Hematopoietic multipotent progenitor cell treated with erythropoietin and hydrocortisone succinate and interleukin-3 and kit ligand, for 4 days (in vitro differentiated cells): ENCODE measurements at regions not wholly inside any gene's neighbourhood (a gene's known extent, or its start where the extent isn't known, plus 50 kb on each side); places are given as distances from the start of the nearest gene placed in this dataset.
"Not testable (repeated sequence)": the region's sequence is repeated elsewhere in the genome, so short reads cannot be mapped to it uniquely, and the experiment has no call there.

Source experiments
- DNase-seq: peaks from one replicate; pipeline ENCODE4 v3.0.0-alpha.2; 2015

- peak; percentile 12 for DNase-seq
These were observed 186.0 kb upstream of the EPHA4 start for GRCh38 chr2:221758076-221758475.

GRCh38 chr2:221753401-221753800 is 181.3 kb upstream of the EPHA4 start:
- DNase-seq = no peak

- no peak for DNase-seq
These were observed 180.7 kb upstream of the EPHA4 start for GRCh38 chr2:221752781-221753180.

- no peak for DNase-seq
These were observed 178.2 kb upstream of the EPHA4 start for GRCh38 chr2:221750316-221750715.

GRCh38 chr2:221747289-221747972 is 175.3 kb upstream of the EPHA4 start:
- no peak for DNase-seq

- no peak for DNase-seq
These were observed 169.6 kb upstream of the EPHA4 start for GRCh38 chr2:221741496-221742211.

GRCh38 chr2:221731432-221732145 is 159.5 kb upstream of the EPHA4 start:
- no peak for DNase-seq

- no peak for DNase-seq
These were observed 154.9 kb upstream of the EPHA4 start for GRCh38 chr2:221726894-221727513.

GRCh38 chr2:221724631-221725203 is 152.6 kb upstream of the EPHA4 start:
- peak; percentile 3 for DNase-seq

- not testable (repeated sequence) for DNase-seq
These were observed 152.0 kb upstream of the EPHA4 start for GRCh38 chr2:221724117-221724516.

GRCh38 chr2:221716426-221717303 is 144.6 kb upstream of the EPHA4 start:
- DNase-seq = no peak

GRCh38 chr2:221715523-221716247 is 143.6 kb upstream of the EPHA4 start:
- no peak for DNase-seq

- DNase-seq = no peak
These were observed 138.6 kb upstream of the EPHA4 start for GRCh38 chr2:221710744-221711143.

GRCh38 chr2:221708902-221709301 is 136.8 kb upstream of the EPHA4 start:
- DNase-seq = no peak

GRCh38 chr2:221705185-221705877 is 133.2 kb upstream of the EPHA4 start:
- no peak for DNase-seq

GRCh38 chr2:221704442-221704841 is 132.3 kb upstream of the EPHA4 start:
- no peak for DNase-seq

GRCh38 chr2:221693365-221693764 is 121.3 kb upstream of the EPHA4 start:
- no peak for DNase-seq

GRCh38 chr2:221691571-221691970 is 119.5 kb upstream of the EPHA4 start:
- no peak for DNase-seq

GRCh38 chr2:221689140-221689539 is 117.0 kb upstream of the EPHA4 start:
- DNase-seq = no peak

GRCh38 chr2:221680548-221680947 is 108.4 kb upstream of the EPHA4 start:
- no peak for DNase-seq

- no peak for DNase-seq
These were observed 105.6 kb upstream of the EPHA4 start for GRCh38 chr2:221677688-221678087.
